ENCODE measurements at regions not wholly inside any gene's neighbourhood (a gene's known extent, or its start where the extent isn't known, plus 50 kb on each side); places are given as distances from the start of the nearest gene placed in this dataset.

DNA sequence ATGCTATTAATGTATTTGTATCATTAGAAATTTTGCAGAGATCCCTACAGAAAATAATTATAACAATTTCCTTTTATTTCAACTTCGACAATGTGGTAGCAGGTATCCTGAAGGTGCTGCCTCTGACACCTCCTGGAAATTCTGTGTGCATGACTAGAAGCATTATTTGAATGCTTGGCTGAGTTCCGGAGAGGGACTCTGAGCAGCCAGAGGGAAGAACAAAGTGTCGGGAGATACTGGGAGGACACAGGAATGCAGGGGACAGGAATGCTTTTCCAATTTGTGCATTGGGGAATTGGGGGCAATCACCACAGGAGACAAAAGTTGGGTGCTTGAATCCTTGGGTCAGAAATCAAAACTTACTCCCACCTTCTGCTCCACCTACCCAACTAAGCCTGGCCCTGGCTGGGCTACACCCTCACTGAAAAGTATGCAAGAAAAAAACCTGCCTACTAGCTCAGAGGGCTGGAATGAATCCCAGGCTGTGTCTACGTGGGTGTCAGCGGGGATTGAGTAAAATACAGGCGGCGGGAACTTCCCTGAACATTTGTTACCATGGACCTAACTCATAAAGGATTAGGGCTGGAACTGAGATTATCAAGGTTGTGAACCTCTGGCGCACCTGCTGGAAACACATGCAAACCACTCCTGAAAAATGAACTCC lies 299.3 kb downstream of the SOX11 start:
- no peak for ATAC-seq (ENCODE audit: insufficient number of reproducible peaks, low FRiP score, low read depth)
- TF ChIP-seq CTCF (IDR thresholded peaks at IDR 0.05) = no peak
- no peak overlapping the region for H3K27ac ChIP-seq
- no peaks in the 10 kb centered on the region for H3K27me3 ChIP-seq (replicated peaks; ENCODE audit: insufficient read depth)
- no peak overlapping the region for H3K4me3 ChIP-seq
- H3K9me3 ChIP-seq = no peaks in the 10 kb centered on the region
- no peaks in the 10 kb centered on the region for H3K36me3 ChIP-seq
- DNase-seq (ENCODE audit: low spot score) = no peak
- H3K4me1 ChIP-seq (ENCODE audit: control insufficient read depth in 1 of 2, low read depth in 2 of 2) = no peaks in the 10 kb centered on the region

DNA sequence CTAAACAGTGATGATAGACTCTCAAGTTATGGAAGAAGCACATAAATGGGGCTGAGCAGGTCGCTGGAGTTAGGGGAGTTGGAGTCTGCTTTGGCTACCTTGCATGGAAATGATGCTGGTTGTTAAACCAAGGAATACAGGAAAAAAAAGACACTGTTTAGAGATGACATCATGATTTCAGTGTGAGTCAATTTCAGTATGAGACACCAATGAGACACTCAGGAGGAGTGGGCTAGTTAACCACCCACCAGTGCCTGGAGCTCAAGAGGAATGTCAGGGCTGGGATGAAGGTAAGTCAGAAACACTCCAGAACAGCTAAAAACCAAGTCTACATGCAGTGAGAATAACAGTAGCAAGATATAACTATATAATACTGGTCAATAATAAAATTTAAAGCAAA lies 303.6 kb downstream of the SOX11 start:
- Histone ChIP-seq H3K4me1 (ENCODE audit: control insufficient read depth in 1 of 2, low read depth in 2 of 2) (no peaks in the 10 kb centered on the region), H3K9me3 (no peaks in the 10 kb centered on the region), H3K27me3 (replicated peaks; ENCODE audit: insufficient read depth) (no peaks in the 10 kb centered on the region), H3K36me3 (no peaks in the 10 kb centered on the region), H3K4me3 (no peak overlapping the region), H3K27ac (no peak overlapping the region)
- DNase-seq (ENCODE audit: low spot score) = no peak
- no peak for ATAC-seq (ENCODE audit: insufficient number of reproducible peaks, low FRiP score, low read depth)
- no peak for TF ChIP-seq CTCF (IDR thresholded peaks at IDR 0.05)

DNA sequence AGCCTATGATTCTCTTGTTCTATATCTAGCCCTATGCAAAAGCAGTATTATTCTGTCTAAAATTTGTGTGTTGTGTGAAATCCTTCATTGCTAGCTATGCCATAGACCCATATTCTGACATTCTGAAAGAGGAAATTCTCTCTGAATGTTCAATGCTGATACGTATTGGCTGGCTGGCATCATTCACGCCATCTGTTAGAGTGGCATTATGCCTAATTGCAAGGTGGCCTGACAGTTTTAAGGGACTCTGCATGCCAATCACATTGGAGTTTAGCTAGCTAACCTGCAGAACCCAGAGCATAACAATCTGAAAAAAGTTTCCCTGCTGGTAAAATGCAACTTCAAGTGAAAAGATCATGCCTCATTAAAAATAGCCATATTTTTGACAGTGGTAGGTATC lies 316.0 kb downstream of the SOX11 start:
- H3K36me3 ChIP-seq = no peaks in the 10 kb centered on the region
- no peak for DNase-seq (ENCODE audit: low spot score)
- ATAC-seq (ENCODE audit: insufficient number of reproducible peaks, low FRiP score, low read depth) = no peak
- no peaks in the 10 kb centered on the region for H3K27me3 ChIP-seq (replicated peaks; ENCODE audit: insufficient read depth)
- no peaks in the 10 kb centered on the region for H3K4me1 ChIP-seq (ENCODE audit: control insufficient read depth in 1 of 2, low read depth in 2 of 2)
- no peak overlapping the region for H3K27ac ChIP-seq
- TF ChIP-seq CTCF (IDR thresholded peaks at IDR 0.05) = no peak
- H3K4me3 ChIP-seq = no peak overlapping the region
- H3K9me3 ChIP-seq = no peaks in the 10 kb centered on the region

DNA sequence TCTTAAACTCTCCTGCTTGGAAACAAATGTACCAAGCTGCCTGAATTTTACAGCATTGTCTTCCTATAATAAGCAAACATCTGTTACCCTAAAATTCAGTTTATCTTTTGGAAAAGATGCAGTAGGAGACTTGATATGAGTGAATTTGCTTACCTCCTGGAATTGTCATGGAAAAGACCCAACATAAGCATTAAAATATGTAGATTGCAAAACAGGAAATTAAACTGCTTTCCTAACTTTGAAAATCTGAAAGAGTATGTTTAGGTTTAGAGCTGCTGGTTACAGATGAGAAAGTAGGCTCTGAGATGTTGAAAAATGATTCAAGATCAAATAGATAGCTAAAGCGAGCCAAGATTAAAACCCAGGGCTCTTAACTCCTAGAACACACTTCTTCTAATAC lies 316.5 kb downstream of the SOX11 start:
- no peaks in the 10 kb centered on the region for H3K27me3 ChIP-seq (replicated peaks; ENCODE audit: insufficient read depth)
- no peaks in the 10 kb centered on the region for H3K4me1 ChIP-seq (ENCODE audit: control insufficient read depth in 1 of 2, low read depth in 2 of 2)
- TF ChIP-seq CTCF (IDR thresholded peaks at IDR 0.05) = no peak
- ATAC-seq (ENCODE audit: insufficient number of reproducible peaks, low FRiP score, low read depth) (no peak), DNase-seq (ENCODE audit: low spot score) (no peak)
- no peak overlapping the region for H3K27ac ChIP-seq
- no peaks in the 10 kb centered on the region for H3K36me3 ChIP-seq
- H3K9me3 ChIP-seq = no peaks in the 10 kb centered on the region
- no peak overlapping the region for H3K4me3 ChIP-seq

GRCh38 chr2:6010163-6010562 lies 318.0 kb downstream of the SOX11 start:
- no peak for TF ChIP-seq CTCF (IDR thresholded peaks at IDR 0.05)
- H3K4me3 ChIP-seq = no peak overlapping the region
- H3K36me3 ChIP-seq = no peaks in the 10 kb centered on the region
- H3K27ac ChIP-seq = no peak overlapping the region
- DNase-seq (ENCODE audit: low spot score) = no peak
- H3K4me1 ChIP-seq (ENCODE audit: control insufficient read depth in 1 of 2, low read depth in 2 of 2) = no peaks in the 10 kb centered on the region
- no peak for ATAC-seq (ENCODE audit: insufficient number of reproducible peaks, low FRiP score, low read depth)
- no peaks in the 10 kb centered on the region for H3K27me3 ChIP-seq (replicated peaks; ENCODE audit: insufficient read depth)
- no peaks in the 10 kb centered on the region for H3K9me3 ChIP-seq
